GM12865 (cell line): ENCODE measurements at regions not wholly inside any gene's neighbourhood (a gene's known extent, or its start where the extent isn't known, plus 50 kb on each side); places are given as distances from the start of the nearest gene placed in this dataset.
"Not testable (repeated sequence)": the region's sequence is repeated elsewhere in the genome, so short reads cannot be mapped to it uniquely, and the experiment has no call there.

Experiments used
- DNase-seq: peaks from one replicate; pipeline ENCODE4 v3.0.0; 2010; ENCODE audit warnings: low read depth
- H3K4me3 ChIP-seq: 2 replicates; pipeline ENCODE4 v1.5.1; 2011; ENCODE audit warnings: mild to moderate bottlenecking, low read depth, low read length, control low read depth
- CTCF ChIP-seq: IDR thresholded peaks from 2 replicates; pipeline ENCODE4 v1.5.1; 2011; ENCODE audit warnings: low read length, control low read depth, low read depth, inconsistent platforms; ENCODE audit not compliant: insufficient read depth; ENCODE audit errors: missing control alignments

GRCh38 chr10:28997734-28998133 is 291.1 kb upstream of the LYZL1 start:
- DNase-seq: no peak
- no peak overlapping the region for H3K4me3 ChIP-seq
- no peak for TF ChIP-seq CTCF

GRCh38 chr10:29001801-29002200 is 287.1 kb upstream of the LYZL1 start:
- DNase-seq: no peak
- TF ChIP-seq CTCF: no peak
- H3K4me3 ChIP-seq: no peak overlapping the region

GRCh38 chr10:29003014-29003413 is 285.9 kb upstream of the LYZL1 start:
- not testable (repeated sequence) for H3K4me3 ChIP-seq, DNase-seq

GRCh38 chr10:29005988-29006387 is 282.9 kb upstream of the LYZL1 start:
- no peak for DNase-seq
- TF ChIP-seq CTCF: no peak
- no peak overlapping the region for H3K4me3 ChIP-seq

- TF ChIP-seq CTCF: no peak
- no peak for DNase-seq
- no peak overlapping the region for H3K4me3 ChIP-seq
Observed at GRCh38 chr10:29007370-29007747, 281.5 kb upstream of the LYZL1 start.

GRCh38 chr10:29007748-29008610 is 280.9 kb upstream of the LYZL1 start:
- H3K4me3 ChIP-seq: no peak overlapping the region
- no peak for DNase-seq
- TF ChIP-seq CTCF: no peak

GRCh38 chr10:29009464-29009863 is 279.4 kb upstream of the LYZL1 start:
- no peak for TF ChIP-seq CTCF
- no peak for DNase-seq
- H3K4me3 ChIP-seq: no peak overlapping the region
